Nephron (organoid): ENCODE measurements at regions not wholly inside any gene's neighbourhood (a gene's known extent, or its start where the extent isn't known, plus 50 kb on each side); places are given as distances from the start of the nearest gene placed in this dataset.
A peak's percentile ranks its signal among the peaks of the same experiment; 100 is the strongest.

Experiments used
- H3K27ac Mint-ChIP-seq, 3 experiments: 2 replicates each; pipeline ENCODE4 v1.8.0; 2020; ENCODE audit warnings: mixed read lengths in 3 of 3, mild to moderate bottlenecking in 2 of 3, moderate library complexity in 1 of 3
- H3K27me3 Mint-ChIP-seq: 2 replicates; pipeline ENCODE4 v1.8.0; 2021; ENCODE audit warnings: low read depth, mild to moderate bottlenecking, moderate library complexity, mixed read lengths
- H3K36me3 Mint-ChIP-seq: 2 replicates; pipeline ENCODE4 v1.8.0; 2020; ENCODE audit warnings: low read depth, mixed read lengths
- H3K4me1 Mint-ChIP-seq: 2 replicates; pipeline ENCODE4 v1.8.0; 2020; ENCODE audit warnings: mixed read lengths
- H3K4me3 Mint-ChIP-seq, 3 experiments: 2 replicates each; pipeline ENCODE4 v1.8.0; 2020; ENCODE audit warnings: mild to moderate bottlenecking in 3 of 3, mixed read lengths in 3 of 3, moderate library complexity in 2 of 3
- H3K9me3 Mint-ChIP-seq: 2 replicates; pipeline ENCODE4 v1.8.0; 2020; ENCODE audit warnings: mixed read lengths
- CTCF ChIP-seq, 3 experiments: fragments of 200-600 bp; sonication (generic); IDR thresholded peaks; one replicate each; pipeline ENCODE4 v1.5.0; 2021; ENCODE audit warnings: antibody characterized with exemption in 3 of 3; ENCODE audit not compliant: unreplicated experiment in 3 of 3

DNA sequence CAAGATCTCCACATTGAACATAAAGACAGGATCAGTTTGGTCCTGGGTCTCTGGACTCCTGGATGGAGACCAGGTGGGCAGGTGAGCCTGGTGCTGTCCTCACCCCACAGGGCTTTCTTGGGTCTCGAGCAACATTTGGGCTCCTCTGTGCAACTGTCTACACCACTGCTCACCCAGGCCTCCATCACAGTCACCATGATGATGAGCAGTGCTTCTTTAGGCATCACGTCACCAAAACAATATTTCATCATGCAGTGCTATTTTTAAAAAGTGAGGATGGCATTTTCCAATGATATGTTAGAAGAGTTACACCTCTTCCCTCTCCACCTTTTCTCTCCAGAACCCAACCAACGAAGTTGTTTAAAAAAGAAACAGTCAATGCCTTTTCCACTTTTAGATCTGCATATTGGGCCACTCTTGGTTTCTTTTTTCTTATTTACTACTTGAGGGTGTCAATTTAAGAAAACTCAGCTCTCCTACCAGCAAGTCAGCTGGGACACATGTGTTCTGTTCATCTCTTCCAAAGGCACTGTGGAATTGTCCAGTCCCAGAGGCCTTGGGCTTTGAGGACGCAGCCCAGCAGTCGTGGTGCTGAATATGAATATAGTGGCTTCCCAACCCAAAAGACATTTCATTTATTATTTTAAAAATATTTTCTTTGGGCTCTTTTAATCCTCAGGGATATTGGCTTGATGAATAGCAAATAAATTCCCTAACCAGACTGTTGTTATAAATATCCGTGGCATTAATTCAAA is 405.7 kb downstream of the KCNRG start:
- peaks cover 3% of the 10 kb centered on the region for H3K36me3 Mint-ChIP-seq
- H3K27ac Mint-ChIP-seq, result peak overlapping the region in 2 of 3 experiments; percentile 5 to 40
- peaks cover 47% of the 10 kb centered on the region for H3K4me1 Mint-ChIP-seq
- no peaks in the 10 kb centered on the region for H3K9me3 Mint-ChIP-seq
- peak overlapping the region in 1 of 3 experiments; percentile 11 for H3K4me3 Mint-ChIP-seq
- no peak for TF ChIP-seq CTCF (IDR thresholded peaks at IDR 0.05; ENCODE audit: unreplicated experiment in 3 of 3)
- no peaks in the 10 kb centered on the region for H3K27me3 Mint-ChIP-seq

GRCh38 chr13:50421473-50422130 is 406.4 kb downstream of the KCNRG start:
- peak overlapping the region in 2 of 3 experiments; percentile 28 to 40 for H3K27ac Mint-ChIP-seq
- H3K4me3 Mint-ChIP-seq, result no peak overlapping the region
- no peak for TF ChIP-seq CTCF (IDR thresholded peaks at IDR 0.05; ENCODE audit: unreplicated experiment in 3 of 3)
- H3K4me1 Mint-ChIP-seq, result peaks cover 50% of the 10 kb centered on the region
- H3K9me3 Mint-ChIP-seq, result no peaks in the 10 kb centered on the region
- H3K27me3 Mint-ChIP-seq, result no peaks in the 10 kb centered on the region
- H3K36me3 Mint-ChIP-seq, result peaks cover 3% of the 10 kb centered on the region

DNA sequence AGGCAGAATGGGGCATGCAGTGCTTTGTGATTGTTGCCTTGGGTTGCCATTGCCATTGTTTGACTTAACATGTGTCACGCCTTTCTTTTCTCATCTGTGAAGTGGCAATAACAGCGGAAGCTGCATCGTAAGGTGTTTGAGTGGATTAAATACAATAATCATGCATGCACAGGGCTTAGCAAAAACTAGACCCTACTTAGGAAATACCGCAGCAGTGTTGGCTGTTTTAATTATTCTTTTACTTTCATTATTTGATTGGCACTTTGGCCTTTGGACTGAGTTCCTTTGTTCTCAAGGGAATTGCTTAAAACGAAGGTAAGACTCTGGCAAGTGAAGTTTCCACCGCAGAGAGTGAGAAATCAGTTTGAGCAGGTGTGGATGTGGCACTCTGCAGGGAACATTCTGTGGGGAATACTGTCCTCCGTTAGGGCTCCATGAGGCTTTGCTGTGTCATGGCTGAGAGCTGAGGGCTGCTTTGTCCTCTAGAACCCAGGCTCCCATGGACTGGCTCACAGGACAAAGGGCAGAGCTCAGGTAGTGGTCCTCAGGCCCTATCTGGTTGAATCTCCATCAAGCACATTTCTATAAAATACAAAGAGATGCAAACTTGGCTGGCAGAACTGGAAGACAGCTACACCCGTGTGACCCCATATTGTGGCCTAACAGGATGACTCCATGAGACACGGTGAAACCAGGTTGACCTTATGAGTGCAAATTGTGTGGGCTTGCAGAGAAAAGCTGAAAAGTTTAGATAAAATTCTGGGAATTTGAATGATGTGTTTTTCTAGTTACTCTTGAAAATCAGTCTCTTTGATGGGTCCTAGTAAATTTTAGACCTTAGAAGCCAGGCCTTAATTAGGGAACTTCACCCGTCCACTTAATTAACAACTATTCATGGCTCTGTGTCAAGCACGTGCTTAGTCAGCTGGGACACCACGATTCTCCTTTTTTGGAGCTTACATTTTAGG is 407.2 kb downstream of the KCNRG start:
- Mint-ChIP-seq H3K27me3 (no peaks in the 10 kb centered on the region), H3K4me1 (peaks cover 59% of the 10 kb centered on the region), H3K36me3 (peaks cover 1% of the 10 kb centered on the region), H3K9me3 (no peaks in the 10 kb centered on the region), H3K27ac (peak overlapping the region in 2 of 3 experiments; percentile 28 to 52), H3K4me3 (no peak overlapping the region)
- no peak for TF ChIP-seq CTCF (IDR thresholded peaks at IDR 0.05; ENCODE audit: unreplicated experiment in 3 of 3)

DNA sequence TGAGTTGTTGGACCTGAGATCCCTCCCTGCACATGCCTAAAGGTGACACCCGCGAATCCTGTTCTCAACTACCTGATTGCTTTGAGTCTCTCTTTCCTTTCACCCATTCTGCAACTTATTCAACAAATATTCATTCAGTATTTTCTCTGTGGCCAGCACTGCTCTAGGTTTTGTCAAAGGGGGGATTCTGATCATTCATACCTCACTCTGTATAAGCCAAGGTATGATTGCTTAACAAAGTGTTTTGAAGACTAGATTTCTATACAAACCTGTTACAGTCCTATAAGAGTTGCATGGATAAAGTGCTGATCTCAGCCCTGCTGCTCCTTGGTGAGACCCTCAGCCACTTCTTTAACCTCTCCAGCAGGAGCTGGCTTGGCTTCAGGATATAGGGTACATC is 409.7 kb downstream of the KCNRG start:
- Mint-ChIP-seq H3K4me1 (peaks cover 64% of the 10 kb centered on the region), H3K27me3 (no peaks in the 10 kb centered on the region), H3K9me3 (no peaks in the 10 kb centered on the region), H3K36me3 (no peaks in the 10 kb centered on the region), H3K27ac (no peak overlapping the region), H3K4me3 (no peak overlapping the region)
- no peak for TF ChIP-seq CTCF (IDR thresholded peaks at IDR 0.05; ENCODE audit: unreplicated experiment in 3 of 3)

DNA sequence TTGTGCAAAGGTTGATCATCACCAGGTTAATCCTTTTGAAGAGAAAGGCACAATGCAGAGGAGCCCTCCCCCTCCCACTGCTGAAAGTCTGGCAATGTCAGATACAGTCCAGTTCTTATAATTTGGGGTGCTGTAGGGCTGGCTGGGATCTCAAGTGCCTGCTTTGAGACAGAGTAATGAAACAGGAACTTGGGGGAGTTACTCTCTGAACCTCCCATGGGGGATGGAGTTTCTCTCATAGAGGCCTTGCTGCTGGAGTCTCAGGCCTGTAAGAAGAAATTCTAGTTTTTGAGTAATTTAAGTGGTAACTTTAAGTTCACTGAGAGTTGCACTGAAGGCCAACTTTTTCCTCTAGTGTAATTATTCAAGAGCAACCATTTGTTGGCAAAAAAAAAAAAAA is 410.5 kb downstream of the KCNRG start:
- H3K36me3 Mint-ChIP-seq, result no peaks in the 10 kb centered on the region
- no peaks in the 10 kb centered on the region for H3K27me3 Mint-ChIP-seq
- H3K27ac Mint-ChIP-seq, result no peak overlapping the region
- H3K9me3 Mint-ChIP-seq, result peaks cover 2% of the 10 kb centered on the region
- H3K4me3 Mint-ChIP-seq, result no peak overlapping the region
- H3K4me1 Mint-ChIP-seq, result peaks cover 64% of the 10 kb centered on the region
- no peak for TF ChIP-seq CTCF (IDR thresholded peaks at IDR 0.05; ENCODE audit: unreplicated experiment in 3 of 3)
